IMR-90 (cell line): ENCODE measurements at regions not wholly inside any gene's neighbourhood (a gene's known extent, or its start where the extent isn't known, plus 50 kb on each side); places are given as distances from the start of the nearest gene placed in this dataset.

ENCODE experiments used
- CEBPB ChIP-seq: IDR thresholded peaks from 2 replicates; pipeline ENCODE4 v1.6.1; 2012; ENCODE audit warnings: low read depth, low read length, improper control_type of control experiment
- CTCF ChIP-seq: conservative IDR thresholded peaks from 2 replicates; pipeline ENCODE4 v1.5.1; 2012; ENCODE audit warnings: mild to moderate bottlenecking, low read depth, low read length, improper control_type of control experiment
- ELK1 ChIP-seq: fragments of 150-350 bp; IDR thresholded peaks from 2 replicates; pipeline ENCODE4 v1.6.1; 2016; ENCODE audit warnings: low read depth, mild to moderate bottlenecking, low read length, moderate library complexity, borderline replicate concordance
- FOS ChIP-seq: fragments of 150-350 bp; IDR thresholded peaks from 2 replicates; pipeline ENCODE4 v1.6.1; 2016; ENCODE audit warnings: low read depth, low read length
- MAFK ChIP-seq: IDR thresholded peaks from 2 replicates; pipeline ENCODE4 v1.6.1; 2012; ENCODE audit warnings: low read depth, low read length, improper control_type of control experiment
- MAZ ChIP-seq: IDR thresholded peaks from 2 replicates; pipeline ENCODE4 v1.6.1; 2012; ENCODE audit warnings: low read depth, mild to moderate bottlenecking, low read length, improper control_type of control experiment, moderate library complexity, borderline replicate concordance
- MXI1 ChIP-seq: IDR thresholded peaks from 2 replicates; pipeline ENCODE4 v1.6.1; 2012; ENCODE audit warnings: low read depth, mild to moderate bottlenecking, low read length, moderate library complexity, borderline replicate concordance
- POLR2A ChIP-seq: IDR thresholded peaks from 2 replicates; pipeline ENCODE4 v1.6.1; 2012; ENCODE audit warnings: mild to moderate bottlenecking, low read depth, low read length
- RAD21 ChIP-seq: IDR thresholded peaks from 2 replicates; pipeline ENCODE4 v1.6.1; 2012; ENCODE audit warnings: low read length, improper control_type of control experiment
- SMC3 ChIP-seq: fragments of 150-350 bp; IDR thresholded peaks from 2 replicates; pipeline ENCODE4 v1.6.1; 2016; ENCODE audit warnings: low read depth, mild to moderate bottlenecking, antibody characterized with exemption, low read length, moderate library complexity

GRCh38 chr11:29959488-29959887 is 57.3 kb downstream of the KCNA4 start:
- TF ChIP-seq CTCF (no peak), FOS (no peak), POLR2A (no peak), SMC3 (no peak), MXI1 (no peak), ELK1 (no peak), RAD21 (no peak), MAFK (no peak), CEBPB (no peak), MAZ (no peak)
